SK-N-MC (cell line): ENCODE measurements at regions not wholly inside any gene's neighbourhood (a gene's known extent, or its start where the extent isn't known, plus 50 kb on each side); places are given as distances from the start of the nearest gene placed in this dataset.

ENCODE experiments used
- EZH2 ChIP-seq: fragments of 200-600 bp; sonication (generic); IDR thresholded peaks from one replicate; pipeline ENCODE4 v1.6.1; 2017; ENCODE audit warnings: antibody characterized with exemption
- FOXP2 ChIP-seq: optimal IDR thresholded peaks from 2 replicates; pipeline ENCODE3; 2011; ENCODE audit warnings: mild to moderate bottlenecking, moderate library complexity; ENCODE audit not compliant: insufficient read depth; ENCODE audit errors: extremely low read length, control extremely low read depth
- POLR2AphosphoS5 ChIP-seq: IDR thresholded peaks from 2 replicates; pipeline ENCODE4 v1.6.1; 2012; ENCODE audit warnings: mild to moderate bottlenecking, low read depth, low read length, borderline replicate concordance

GRCh38 chr7:15747712-15748111, 61.2 kb upstream of the MEOX2 start:
- TF ChIP-seq POLR2AphosphoS5 (no peak), EZH2 (no peak), FOXP2 (no peak)
